ENCODE measurements at regions not wholly inside any gene's neighbourhood (a gene's known extent, or its start where the extent isn't known, plus 50 kb on each side); places are given as distances from the start of the nearest gene placed in this dataset.
"Not testable (repeated sequence)": the region's sequence is repeated elsewhere in the genome, so short reads cannot be mapped to it uniquely, and the experiment has no call there.

DNA sequence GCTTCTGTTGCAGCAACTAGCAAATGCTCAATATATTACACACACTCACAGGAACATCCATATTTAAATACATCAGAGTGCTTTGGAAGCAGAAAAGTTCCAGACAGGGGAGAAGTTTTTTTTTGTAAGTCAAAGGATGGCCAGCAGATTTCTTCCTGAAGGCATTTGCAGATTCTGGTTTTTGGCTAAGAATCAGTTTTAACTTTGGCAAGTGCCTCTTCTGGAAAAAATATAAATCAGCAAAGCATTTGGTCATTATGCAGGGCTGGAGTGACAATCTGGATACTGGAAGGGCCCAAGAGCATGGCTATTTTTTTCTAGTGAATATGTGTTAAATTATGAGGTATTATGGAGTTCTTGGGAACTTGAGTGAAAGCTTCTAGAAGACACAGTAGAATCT, 495.3 kb upstream of the ARPP21 start:
- ChIA-PET CTCF (interaction anchor here (1.1 kb wide), 1 partner anchor 8 kb away, joined by 3 read pairs; no protein-coding TSS in a partner anchor), POLR2A (no interaction called here)
- no peak overlapping the region for H3K27ac ChIP-seq (ENCODE audit: insufficient read depth in 1 of 2, low read depth in 1 of 2, low read length in 2 of 2, poor library complexity in 1 of 2, severe bottlenecking in 2 of 2)
- H3K27me3 ChIP-seq (replicated peaks in 2 of 5; ENCODE audit: control insufficient read depth in 4 of 5, insufficient read depth in 5 of 5, low read length in 4 of 5): no peaks in the 10 kb centered on the region
- no peak overlapping the region for H3K4me3 ChIP-seq (ENCODE audit: control insufficient read depth in 1 of 7, extremely low read depth in 1 of 7, insufficient read depth in 4 of 7, low read depth in 2 of 7, low read length in 6 of 7)
- peaks cover 0 to 4% (median 0%) of the 10 kb centered on the region in 5 experiments for H3K9me3 ChIP-seq (ENCODE audit: control extremely low read depth in 1 of 5, control insufficient read depth in 4 of 5, insufficient read depth in 2 of 5, low read depth in 1 of 5, low read length in 4 of 5)
- H3K36me3 ChIP-seq (ENCODE audit: control insufficient read depth in 4 of 4, insufficient read depth in 4 of 4, low read length in 3 of 4): no peaks in the 10 kb centered on the region
- DNase-seq: no peak
- no peaks in the 10 kb centered on the region for H3K4me1 ChIP-seq (ENCODE audit: control extremely low read depth in 1 of 4, control insufficient read depth in 4 of 4, insufficient read depth in 4 of 4, low read length in 3 of 4)

GRCh38 chr3:35146256-35147035, 492.9 kb upstream of the ARPP21 start:
- H3K27ac ChIP-seq (ENCODE audit: insufficient read depth in 1 of 2, low read depth in 1 of 2, low read length in 2 of 2, poor library complexity in 1 of 2, severe bottlenecking in 2 of 2); H3K9me3 ChIP-seq (ENCODE audit: control extremely low read depth in 1 of 5, control insufficient read depth in 4 of 5, insufficient read depth in 2 of 5, low read depth in 1 of 5, low read length in 4 of 5); DNase-seq; H3K36me3 ChIP-seq (ENCODE audit: control insufficient read depth in 4 of 4, insufficient read depth in 4 of 4, low read length in 3 of 4); H3K27me3 ChIP-seq (replicated peaks in 2 of 5; ENCODE audit: control insufficient read depth in 4 of 5, insufficient read depth in 5 of 5, low read length in 4 of 5); POLR2A ChIA-PET; H3K4me3 ChIP-seq (ENCODE audit: control insufficient read depth in 1 of 7, extremely low read depth in 1 of 7, insufficient read depth in 4 of 7, low read depth in 2 of 7, low read length in 6 of 7); H3K4me1 ChIP-seq (ENCODE audit: control extremely low read depth in 1 of 4, control insufficient read depth in 4 of 4, insufficient read depth in 4 of 4, low read length in 3 of 4): not testable (repeated sequence)
- 88% methylated on average over 10 of the region's 10 CpGs for WGBS (ENCODE audit: insufficient coverage)
- CTCF ChIA-PET: interaction anchor here (1.0 kb wide), 1 partner anchor 10 kb away, joined by 3 read pairs; no protein-coding TSS in a partner anchor

DNA sequence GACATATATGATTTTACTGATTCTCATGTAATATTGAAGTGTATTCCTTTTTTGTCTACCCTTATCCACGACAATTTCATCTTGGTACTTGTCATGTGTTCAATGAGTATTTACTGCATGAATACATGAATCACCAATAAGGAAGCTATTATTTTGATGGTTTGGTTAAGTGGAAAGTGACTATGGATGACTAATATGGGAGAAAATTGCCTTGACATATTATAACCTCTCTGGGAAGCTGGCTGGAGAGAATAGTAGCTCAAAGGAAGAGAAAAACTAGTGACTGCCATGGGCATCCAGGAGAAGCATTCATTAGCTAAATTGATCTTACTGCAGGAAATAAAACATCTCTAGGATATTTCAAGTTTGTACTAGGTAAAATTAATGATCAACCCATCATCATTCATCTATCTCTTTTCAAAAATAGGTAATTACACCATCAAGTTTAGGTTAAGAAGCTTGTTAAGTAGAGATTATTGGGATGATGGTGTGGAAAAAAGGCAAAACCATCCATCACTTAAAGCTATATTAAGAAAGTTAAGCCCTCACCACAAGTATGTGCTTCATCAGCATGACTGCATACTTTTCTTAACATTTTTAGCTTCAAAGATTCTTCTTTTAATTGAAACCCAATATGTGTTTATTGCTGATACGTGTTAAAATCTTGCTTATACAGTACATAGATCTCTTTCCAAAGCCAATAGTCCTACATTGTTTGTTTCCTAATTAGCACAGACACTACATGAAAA, 455.2 kb upstream of the ARPP21 start:
- Histone ChIP-seq H3K4me1 (ENCODE audit: control extremely low read depth in 1 of 4, control insufficient read depth in 4 of 4, insufficient read depth in 4 of 4, low read length in 3 of 4) (no peaks in the 10 kb centered on the region), H3K36me3 (ENCODE audit: control insufficient read depth in 4 of 4, insufficient read depth in 4 of 4, low read length in 3 of 4) (no peaks in the 10 kb centered on the region), H3K27ac (ENCODE audit: insufficient read depth in 1 of 2, low read depth in 1 of 2, low read length in 2 of 2, poor library complexity in 1 of 2, severe bottlenecking in 2 of 2) (no peak overlapping the region), H3K27me3 (replicated peaks in 2 of 5; ENCODE audit: control insufficient read depth in 4 of 5, insufficient read depth in 5 of 5, low read length in 4 of 5) (no peaks in the 10 kb centered on the region), H3K4me3 (ENCODE audit: control insufficient read depth in 1 of 7, extremely low read depth in 1 of 7, insufficient read depth in 4 of 7, low read depth in 2 of 7, low read length in 6 of 7) (no peak overlapping the region), H3K9me3 (ENCODE audit: control extremely low read depth in 1 of 5, control insufficient read depth in 4 of 5, insufficient read depth in 2 of 5, low read depth in 1 of 5, low read length in 4 of 5) (peaks cover 0 to 12% (median 7%) of the 10 kb centered on the region in 5 experiments)
- no peak for DNase-seq
- 100% methylated on average over 1 of the region's 2 CpGs for whole genome bisulfite sequencing (ENCODE audit: insufficient coverage)
- CTCF ChIA-PET: no interaction called here
- POLR2A ChIA-PET: no interaction called here

GRCh38 chr3:35184775-35185174, 454.6 kb upstream of the ARPP21 start:
- ChIA-PET POLR2A (no interaction called here), CTCF (no interaction called here)
- WGBS (ENCODE audit: insufficient coverage): 88% methylated on average over 2 of the region's 2 CpGs
- Histone ChIP-seq H3K4me1 (ENCODE audit: control extremely low read depth in 1 of 4, control insufficient read depth in 4 of 4, insufficient read depth in 4 of 4, low read length in 3 of 4) (no peaks in the 10 kb centered on the region), H3K27me3 (replicated peaks in 2 of 5; ENCODE audit: control insufficient read depth in 4 of 5, insufficient read depth in 5 of 5, low read length in 4 of 5) (no peaks in the 10 kb centered on the region), H3K36me3 (ENCODE audit: control insufficient read depth in 4 of 4, insufficient read depth in 4 of 4, low read length in 3 of 4) (no peaks in the 10 kb centered on the region), H3K27ac (ENCODE audit: insufficient read depth in 1 of 2, low read depth in 1 of 2, low read length in 2 of 2, poor library complexity in 1 of 2, severe bottlenecking in 2 of 2) (no peak overlapping the region), H3K4me3 (ENCODE audit: control insufficient read depth in 1 of 7, extremely low read depth in 1 of 7, insufficient read depth in 4 of 7, low read depth in 2 of 7, low read length in 6 of 7) (no peak overlapping the region), H3K9me3 (ENCODE audit: control extremely low read depth in 1 of 5, control insufficient read depth in 4 of 5, insufficient read depth in 2 of 5, low read depth in 1 of 5, low read length in 4 of 5) (peaks cover 0 to 12% (median 7%) of the 10 kb centered on the region in 5 experiments)
- DNase-seq: no peak

GRCh38 chr3:35187908-35188307, 451.4 kb upstream of the ARPP21 start:
- H3K27ac ChIP-seq (ENCODE audit: insufficient read depth in 1 of 2, low read depth in 1 of 2, low read length in 2 of 2, poor library complexity in 1 of 2, severe bottlenecking in 2 of 2): no peak overlapping the region
- peaks cover 0 to 4% (median 0%) of the 10 kb centered on the region in 5 experiments for H3K9me3 ChIP-seq (ENCODE audit: control extremely low read depth in 1 of 5, control insufficient read depth in 4 of 5, insufficient read depth in 2 of 5, low read depth in 1 of 5, low read length in 4 of 5)
- POLR2A ChIA-PET: no interaction called here
- 100% methylated on average over 1 of the region's 1 CpG for WGBS (ENCODE audit: insufficient coverage)
- H3K4me3 ChIP-seq (ENCODE audit: control insufficient read depth in 1 of 7, extremely low read depth in 1 of 7, insufficient read depth in 4 of 7, low read depth in 2 of 7, low read length in 6 of 7): no peak overlapping the region
- no peak for DNase-seq
- no peaks in the 10 kb centered on the region for H3K4me1 ChIP-seq (ENCODE audit: control extremely low read depth in 1 of 4, control insufficient read depth in 4 of 4, insufficient read depth in 4 of 4, low read length in 3 of 4)
- CTCF ChIA-PET: no interaction called here
- H3K27me3 ChIP-seq (replicated peaks in 2 of 5; ENCODE audit: control insufficient read depth in 4 of 5, insufficient read depth in 5 of 5, low read length in 4 of 5): no peaks in the 10 kb centered on the region
- no peaks in the 10 kb centered on the region for H3K36me3 ChIP-seq (ENCODE audit: control insufficient read depth in 4 of 4, insufficient read depth in 4 of 4, low read length in 3 of 4)

- H3K9me3 ChIP-seq (ENCODE audit: control extremely low read depth in 1 of 5, control insufficient read depth in 4 of 5, insufficient read depth in 2 of 5, low read depth in 1 of 5, low read length in 4 of 5): no peaks in the 10 kb centered on the region
- H3K36me3 ChIP-seq (ENCODE audit: control insufficient read depth in 4 of 4, insufficient read depth in 4 of 4, low read length in 3 of 4): no peaks in the 10 kb centered on the region
- no peak for DNase-seq
- ChIA-PET POLR2A (no interaction called here), CTCF (no interaction called here)
- no CpG with 5 or more reads among the region's 1 CpG for WGBS (ENCODE audit: insufficient coverage)
- no peak overlapping the region for H3K27ac ChIP-seq (ENCODE audit: insufficient read depth in 1 of 2, low read depth in 1 of 2, low read length in 2 of 2, poor library complexity in 1 of 2, severe bottlenecking in 2 of 2)
- no peaks in the 10 kb centered on the region for H3K4me1 ChIP-seq (ENCODE audit: control extremely low read depth in 1 of 4, control insufficient read depth in 4 of 4, insufficient read depth in 4 of 4, low read length in 3 of 4)
- no peaks in the 10 kb centered on the region for H3K27me3 ChIP-seq (replicated peaks in 2 of 5; ENCODE audit: control insufficient read depth in 4 of 5, insufficient read depth in 5 of 5, low read length in 4 of 5)
- no peak overlapping the region for H3K4me3 ChIP-seq (ENCODE audit: control insufficient read depth in 1 of 7, extremely low read depth in 1 of 7, insufficient read depth in 4 of 7, low read depth in 2 of 7, low read length in 6 of 7)
These were observed 444.7 kb upstream of the ARPP21 start for GRCh38 chr3:35194666-35195065.

DNA sequence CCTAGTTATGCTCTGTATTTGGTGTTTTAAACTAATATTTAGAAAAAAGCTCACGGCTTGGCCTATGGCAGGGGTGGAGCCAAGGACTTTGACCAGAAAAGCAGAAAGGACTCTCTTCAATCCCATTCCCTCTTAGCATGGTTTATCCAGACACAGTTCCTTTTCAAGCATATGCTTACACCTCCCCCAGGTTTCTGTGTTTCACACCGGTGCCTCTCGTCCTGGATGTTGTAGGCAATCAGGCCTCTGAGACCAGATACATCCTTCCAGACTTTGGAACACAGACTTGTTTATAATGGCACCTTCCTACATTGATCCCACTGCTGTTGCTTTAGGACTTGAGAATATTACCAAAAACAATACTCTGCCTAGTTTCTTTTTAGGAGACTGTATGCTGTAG, 440.5 kb upstream of the ARPP21 start:
- H3K4me1 ChIP-seq (ENCODE audit: control extremely low read depth in 1 of 4, control insufficient read depth in 4 of 4, insufficient read depth in 4 of 4, low read length in 3 of 4): no peaks in the 10 kb centered on the region
- H3K27me3 ChIP-seq (replicated peaks in 2 of 5; ENCODE audit: control insufficient read depth in 4 of 5, insufficient read depth in 5 of 5, low read length in 4 of 5): no peaks in the 10 kb centered on the region
- H3K9me3 ChIP-seq (ENCODE audit: control extremely low read depth in 1 of 5, control insufficient read depth in 4 of 5, insufficient read depth in 2 of 5, low read depth in 1 of 5, low read length in 4 of 5): no peaks in the 10 kb centered on the region
- no peak overlapping the region for H3K27ac ChIP-seq (ENCODE audit: insufficient read depth in 1 of 2, low read depth in 1 of 2, low read length in 2 of 2, poor library complexity in 1 of 2, severe bottlenecking in 2 of 2)
- WGBS (ENCODE audit: insufficient coverage): 94% methylated on average over 2 of the region's 3 CpGs
- ChIA-PET POLR2A (no interaction called here), CTCF (no interaction called here)
- no peaks in the 10 kb centered on the region for H3K36me3 ChIP-seq (ENCODE audit: control insufficient read depth in 4 of 4, insufficient read depth in 4 of 4, low read length in 3 of 4)
- no peak for DNase-seq
- H3K4me3 ChIP-seq (ENCODE audit: control insufficient read depth in 1 of 7, extremely low read depth in 1 of 7, insufficient read depth in 4 of 7, low read depth in 2 of 7, low read length in 6 of 7): no peak overlapping the region
